Left ventricle myocardium inferior (tissue), 1 donor: ENCODE measurements at regions not wholly inside any gene's neighbourhood (a gene's known extent, or its start where the extent isn't known, plus 50 kb on each side); places are given as distances from the start of the nearest gene placed in this dataset.

Experiments
- DNase-seq: peaks from one replicate; pipeline ENCODE4 v3.0.0-alpha.2; 2020
- H3K27ac ChIP-seq: fragments of 200-600 bp; replicated peaks from 2 replicates; pipeline ENCODE4 v1.8.0; 2021
- H3K27me3 ChIP-seq: fragments of 200-600 bp; 2 replicates; pipeline ENCODE4 v1.8.0; 2021; ENCODE audit warnings: low read depth
- H3K36me3 ChIP-seq: fragments of 200-600 bp; 2 replicates; pipeline ENCODE4 v1.8.0; 2021
- H3K4me1 ChIP-seq: fragments of 200-600 bp; 2 replicates; pipeline ENCODE4 v1.8.0; 2021
- H3K4me3 ChIP-seq: fragments of 200-600 bp; 2 replicates; pipeline ENCODE4 v1.8.0; 2021; ENCODE audit warnings: mild to moderate bottlenecking, moderate library complexity
- H3K9me3 ChIP-seq: fragments of 200-600 bp; replicated peaks from 2 replicates; pipeline ENCODE4 v1.8.0; 2021
- CTCF ChIP-seq: fragments of 200-600 bp; IDR thresholded peaks from 2 replicates; pipeline ENCODE4 v1.8.0; 2021; ENCODE audit warnings: antibody characterized with exemption, mild to moderate bottlenecking, borderline replicate concordance
- intact Hi-C: fragments of 100-400 bp; cut with micrococcal nuclease; formaldehyde crosslinking; loops from one replicate; pipeline ENCODE4 v1.11.0; 2022
- donor health status: DM: no; HTN: yes; CAD: no; lungs with severe emphysema.

- Histone ChIP-seq H3K27ac (no peak overlapping the region), H3K36me3 (no peaks in the 10 kb centered on the region), H3K4me3 (no peak overlapping the region), H3K4me1 (no peaks in the 10 kb centered on the region), H3K27me3 (no peaks in the 10 kb centered on the region), H3K9me3 (no peaks in the 10 kb centered on the region)
- DNase-seq = no peak
- intact Hi-C loops = no loop called here
- no peak for TF ChIP-seq CTCF
These were observed 381.4 kb downstream of the ELAVL2 start for GRCh38 chr9:23444658-23445057.

- Histone ChIP-seq H3K36me3 (no peaks in the 10 kb centered on the region), H3K27me3 (no peaks in the 10 kb centered on the region), H3K4me1 (no peaks in the 10 kb centered on the region), H3K9me3 (no peaks in the 10 kb centered on the region), H3K4me3 (no peak overlapping the region), H3K27ac (no peak overlapping the region)
- intact Hi-C loops = no loop called here
- TF ChIP-seq CTCF = no peak
- DNase-seq = no peak
These were observed 378.9 kb downstream of the ELAVL2 start for GRCh38 chr9:23447166-23447565.

- H3K4me3 ChIP-seq = no peak overlapping the region
- H3K27ac ChIP-seq = no peak overlapping the region
- H3K36me3 ChIP-seq = no peaks in the 10 kb centered on the region
- H3K9me3 ChIP-seq = no peaks in the 10 kb centered on the region
- DNase-seq = no peak
- H3K4me1 ChIP-seq = no peaks in the 10 kb centered on the region
- intact Hi-C loops = no loop called here
- H3K27me3 ChIP-seq = no peaks in the 10 kb centered on the region
- TF ChIP-seq CTCF = no peak
These were observed 378.1 kb downstream of the ELAVL2 start for GRCh38 chr9:23447944-23448343.

GRCh38 chr9:23451802-23452418 is 374.1 kb downstream of the ELAVL2 start:
- H3K4me1 ChIP-seq = no peaks in the 10 kb centered on the region
- no peaks in the 10 kb centered on the region for H3K27me3 ChIP-seq
- no peaks in the 10 kb centered on the region for H3K36me3 ChIP-seq
- TF ChIP-seq CTCF = no peak
- intact Hi-C loops = no loop called here
- no peak for DNase-seq
- no peaks in the 10 kb centered on the region for H3K9me3 ChIP-seq
- H3K27ac ChIP-seq = no peak overlapping the region
- no peak overlapping the region for H3K4me3 ChIP-seq

GRCh38 chr9:23464275-23464674 is 361.8 kb downstream of the ELAVL2 start:
- no peak overlapping the region for H3K27ac ChIP-seq
- no peak for TF ChIP-seq CTCF
- intact Hi-C loops = no loop called here
- H3K27me3 ChIP-seq = no peaks in the 10 kb centered on the region
- DNase-seq = no peak
- H3K4me3 ChIP-seq = no peak overlapping the region
- no peaks in the 10 kb centered on the region for H3K4me1 ChIP-seq
- no peaks in the 10 kb centered on the region for H3K9me3 ChIP-seq
- no peaks in the 10 kb centered on the region for H3K36me3 ChIP-seq

- Histone ChIP-seq H3K4me1 (no peaks in the 10 kb centered on the region), H3K27me3 (no peaks in the 10 kb centered on the region), H3K27ac (no peak overlapping the region), H3K4me3 (no peak overlapping the region), H3K9me3 (peaks cover 4% of the 10 kb centered on the region), H3K36me3 (no peaks in the 10 kb centered on the region)
- DNase-seq = no peak
- intact Hi-C loops = no loop called here
- no peak for TF ChIP-seq CTCF
These were observed 358.8 kb downstream of the ELAVL2 start for GRCh38 chr9:23467276-23467675.
